DOHH2 (cell line): ENCODE measurements at regions not wholly inside any gene's neighbourhood (a gene's known extent, or its start where the extent isn't known, plus 50 kb on each side); places are given as distances from the start of the nearest gene placed in this dataset.

Experiments used
- H3F3A ChIP-seq: fragments of 200-600 bp; sonication (generic), shearing (Covaris generic); 2 replicates; pipeline ENCODE4 v1.6.0; 2016; ENCODE audit warnings: antibody characterized with exemption, mild to moderate bottlenecking; ENCODE audit not compliant: control insufficient read depth, insufficient read depth
- H3K27ac ChIP-seq: fragments of 200-600 bp; sonication (generic); 2 replicates; pipeline ENCODE4 v1.5.1; 2014; ENCODE audit warnings: low read depth, mild to moderate bottlenecking, low read length, moderate library complexity
- H3K27me3 ChIP-seq: fragments of 200-600 bp; sonication (generic); 2 replicates; pipeline ENCODE4 v1.6.1; 2014; ENCODE audit warnings: mild to moderate bottlenecking, low read length, mixed read lengths; ENCODE audit not compliant: control insufficient read depth
- H3K36me3 ChIP-seq: fragments of 200-600 bp; sonication (generic); 2 replicates; pipeline ENCODE4 v1.6.1; 2014; ENCODE audit warnings: mild to moderate bottlenecking, low read length, moderate library complexity, mixed read lengths; ENCODE audit not compliant: control insufficient read depth
- H3K4me1 ChIP-seq: fragments of 200-600 bp; sonication (generic); 2 replicates; pipeline ENCODE4 v1.6.1; 2014; ENCODE audit warnings: mild to moderate bottlenecking, low read length, mixed read lengths; ENCODE audit not compliant: control insufficient read depth
- H3K4me2 ChIP-seq: fragments of 200-600 bp; sonication (generic); 2 replicates; pipeline ENCODE4 v1.6.0; 2014; ENCODE audit warnings: mild to moderate bottlenecking, low read length, moderate library complexity
- H3K4me3 ChIP-seq: fragments of 200-600 bp; sonication (generic); 2 replicates; pipeline ENCODE4 v1.5.1; 2014; ENCODE audit warnings: mild to moderate bottlenecking, low read length, mixed read lengths
- H3K79me2 ChIP-seq: fragments of 200-600 bp; sonication (generic); 2 replicates; pipeline ENCODE4 v1.6.1; 2014; ENCODE audit warnings: mild to moderate bottlenecking, low read length, mixed read lengths; ENCODE audit not compliant: control insufficient read depth
- H3K9me2 ChIP-seq: fragments of 200-600 bp; sonication (generic); replicated peaks from 2 replicates; pipeline ENCODE4 v1.6.1; 2014; ENCODE audit warnings: mild to moderate bottlenecking, low read length, mixed read lengths; ENCODE audit not compliant: control insufficient read depth
- H3K9me3 ChIP-seq: fragments of 200-600 bp; sonication (generic); 2 replicates; pipeline ENCODE4 v1.6.1; 2014; ENCODE audit warnings: antibody characterized with exemption, low read length, mixed read lengths; ENCODE audit not compliant: control insufficient read depth, insufficient read depth
- H4K20me1 ChIP-seq: fragments of 200-600 bp; sonication (generic); 2 replicates; pipeline ENCODE4 v1.6.0; 2014; ENCODE audit warnings: low read depth, mild to moderate bottlenecking, antibody characterized with exemption, low read length, moderate library complexity; ENCODE audit not compliant: control insufficient read depth, insufficient read depth
- CTCF ChIP-seq: fragments of 200-600 bp; sonication (generic); IDR thresholded peaks from one replicate; pipeline ENCODE4 v1.5.1; 2014; ENCODE audit warnings: antibody characterized with exemption, mild to moderate bottlenecking, low read depth, low read length; ENCODE audit not compliant: poor library complexity, severe bottlenecking
- EZH2phosphoT487 ChIP-seq: fragments of 200-600 bp; sonication (generic); IDR thresholded peaks from 2 replicates; pipeline ENCODE4 v1.6.1; 2017; ENCODE audit warnings: borderline replicate concordance, mild to moderate bottlenecking, antibody characterized with exemption, low read length, moderate library complexity, mixed read lengths

GRCh38 chr6:79780881-79781280 lies 149.8 kb downstream of the SH3BGRL2 start:
- TF ChIP-seq EZH2phosphoT487 (no peak), CTCF (no peak)
- H3K36me3 ChIP-seq, result no peaks in the 10 kb centered on the region
- no peaks in the 10 kb centered on the region for H4K20me1 ChIP-seq

GRCh38 chr6:79778816-79779215 lies 147.7 kb downstream of the SH3BGRL2 start:
- Histone ChIP-seq H3K4me3 (no peak overlapping the region), H3K4me1 (0 out of 2 replicates have a peak, but pooled peaks cover 3% of the 10 kb centered on the region), H3K36me3 (no peaks in the 10 kb centered on the region), H3F3A (no peaks in the 10 kb centered on the region), H3K79me2 (no peaks in the 10 kb centered on the region), H3K4me2 (no peak overlapping the region), H3K9me3 (no peaks in the 10 kb centered on the region), H3K27me3 (peaks cover 8% of the 10 kb centered on the region), H3K27ac (no peak overlapping the region), H3K9me2 (no peaks in the 10 kb centered on the region), H4K20me1 (no peaks in the 10 kb centered on the region)
- no peak for TF ChIP-seq EZH2phosphoT487

More at GRCh38 chr6:79780881-79781280, 149.8 kb downstream of the SH3BGRL2 start:
- no peak overlapping the region for H3K4me3 ChIP-seq
- H3F3A ChIP-seq, result no peaks in the 10 kb centered on the region
- H3K9me2 ChIP-seq, result no peaks in the 10 kb centered on the region
- no peak overlapping the region for H3K4me2 ChIP-seq
- peaks cover 6% of the 10 kb centered on the region for H3K27me3 ChIP-seq
- H3K9me3 ChIP-seq, result no peaks in the 10 kb centered on the region
- no peak overlapping the region for H3K27ac ChIP-seq
- no peaks in the 10 kb centered on the region for H3K79me2 ChIP-seq
- H3K4me1 ChIP-seq, result 0 out of 2 replicates have a peak, but pooled peaks cover 3% of the 10 kb centered on the region

- Histone ChIP-seq H3K9me3 (no peaks in the 10 kb centered on the region), H3F3A (no peaks in the 10 kb centered on the region), H3K4me2 (peak overlapping the region; percentile 48), H3K79me2 (no peaks in the 10 kb centered on the region), H3K36me3 (no peaks in the 10 kb centered on the region), H3K9me2 (no peaks in the 10 kb centered on the region), H3K27me3 (peaks cover 8% of the 10 kb centered on the region), H3K4me3 (peak overlapping the region; percentile 43), H3K4me1 (0 out of 2 replicates have a peak, but pooled peaks cover 3% of the 10 kb centered on the region), H4K20me1 (no peaks in the 10 kb centered on the region), H3K27ac (no peak overlapping the region)
- TF ChIP-seq CTCF, result peak; percentile 93
- no peak for TF ChIP-seq EZH2phosphoT487
These were observed 146.8 kb downstream of the SH3BGRL2 start for GRCh38 chr6:79777713-79778579.

- Histone ChIP-seq H3K79me2 (no peaks in the 10 kb centered on the region), H3K9me3 (no peaks in the 10 kb centered on the region), H3K36me3 (no peaks in the 10 kb centered on the region), H3K27me3 (peaks cover 8% of the 10 kb centered on the region), H3F3A (no peaks in the 10 kb centered on the region), H3K4me2 (no peak overlapping the region), H3K27ac (no peak overlapping the region), H3K4me3 (no peak overlapping the region), H3K4me1 (0 out of 2 replicates have a peak, but pooled peaks cover 3% of the 10 kb centered on the region), H4K20me1 (no peaks in the 10 kb centered on the region), H3K9me2 (no peaks in the 10 kb centered on the region)
- TF ChIP-seq EZH2phosphoT487 (no peak), CTCF (no peak)
These were observed 144.9 kb downstream of the SH3BGRL2 start for GRCh38 chr6:79776076-79776475.
